MG63 (cell line): ENCODE measurements at regions not wholly inside any gene's neighbourhood (a gene's known extent, or its start where the extent isn't known, plus 50 kb on each side); places are given as distances from the start of the nearest gene placed in this dataset.

Source experiments
- DNase-seq: peaks from one replicate; pipeline ENCODE4 v3.0.0-alpha.2; 2020
- H3K27me3 ChIP-seq: fragments of 250-450 bp; sonication (Bioruptor Pico); 2 replicates; pipeline ENCODE4 v1.5.1; 2020; ENCODE audit warnings: mild to moderate bottlenecking, moderate library complexity
- H3K36me3 ChIP-seq: fragments of 250-450 bp; sonication (Bioruptor Pico); 2 replicates; pipeline ENCODE4 v1.5.1; 2020; ENCODE audit warnings: mild to moderate bottlenecking, moderate library complexity
- H3K4me3 ChIP-seq: fragments of 250-450 bp; sonication (Bioruptor Pico); 2 replicates; pipeline ENCODE4 v1.5.1; 2020; ENCODE audit warnings: mild to moderate bottlenecking, moderate library complexity
- H3K9me3 ChIP-seq: fragments of 250-450 bp; sonication (Bioruptor Pico); 2 replicates; pipeline ENCODE4 v1.5.1; 2020; ENCODE audit warnings: mild to moderate bottlenecking, moderate library complexity

DNA sequence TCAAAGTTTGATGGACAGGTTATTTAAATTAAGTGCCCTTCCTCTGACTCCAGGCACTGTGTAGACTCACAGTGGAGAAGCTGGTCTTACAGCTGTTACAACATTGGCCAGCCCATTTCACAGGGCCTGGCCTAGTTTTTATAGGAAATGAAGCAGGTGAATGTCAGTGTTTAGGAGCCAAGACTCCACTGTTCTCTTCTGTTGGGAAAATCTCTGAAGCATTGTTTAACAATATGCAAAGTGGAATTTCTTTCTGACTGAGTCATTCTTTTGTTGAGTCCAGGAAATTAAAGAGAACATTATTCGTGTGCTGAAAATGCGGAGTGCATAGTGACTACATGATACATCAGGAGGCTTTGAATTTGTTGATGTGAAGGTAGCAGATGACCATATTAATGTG lies 64.7 kb downstream of the ARRDC4 start:
- no peak for DNase-seq

DNA sequence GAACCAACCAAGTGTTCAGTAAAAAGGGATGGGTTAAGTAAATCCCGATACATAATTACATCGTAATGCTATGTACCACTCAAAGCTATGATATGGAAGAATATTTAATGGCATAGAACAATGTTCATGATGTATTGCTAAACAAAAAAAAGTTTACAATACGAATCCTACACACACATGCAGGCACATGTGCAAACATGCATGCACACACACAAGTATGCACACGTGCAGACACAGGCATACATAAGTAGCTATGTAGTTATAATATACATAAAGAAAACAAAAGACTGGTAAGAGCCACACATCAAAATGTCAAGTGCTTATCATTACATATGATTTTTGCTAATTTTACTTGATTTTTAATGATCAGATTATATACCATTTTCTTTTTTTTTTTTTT lies 74.2 kb downstream of the ARRDC4 start:
- no peaks in the 10 kb centered on the region for H3K27me3 ChIP-seq
- no peak overlapping the region for H3K4me3 ChIP-seq
- no peaks in the 10 kb centered on the region for H3K9me3 ChIP-seq
- DNase-seq: no peak
- H3K36me3 ChIP-seq: no peaks in the 10 kb centered on the region

More for the DNA sequence above, 64.7 kb downstream of the ARRDC4 start:
- H3K4me3 ChIP-seq: no peak overlapping the region
- H3K36me3 ChIP-seq: no peaks in the 10 kb centered on the region
- no peaks in the 10 kb centered on the region for H3K27me3 ChIP-seq
- H3K9me3 ChIP-seq: no peaks in the 10 kb centered on the region

DNA sequence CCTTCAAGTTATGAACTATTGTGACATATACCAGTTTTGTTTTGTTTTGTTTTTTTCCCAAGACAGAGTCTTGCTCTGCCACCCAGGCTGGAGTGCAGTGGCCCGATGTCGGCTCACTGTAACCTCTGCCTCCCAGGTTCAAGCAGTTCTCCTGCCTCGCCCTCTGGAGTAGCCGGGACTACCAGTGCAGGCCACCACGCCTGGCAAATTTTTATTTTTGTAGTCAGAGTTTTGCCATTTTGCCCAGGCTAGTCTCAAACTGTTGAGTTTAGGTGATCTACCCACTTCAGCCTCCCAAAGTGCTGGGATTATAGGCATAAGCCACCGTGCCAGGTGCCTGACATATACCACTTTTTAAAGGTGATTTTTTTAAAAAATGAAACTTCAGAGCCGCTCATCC lies 74.6 kb downstream of the ARRDC4 start:
- DNase-seq: no peak
- Histone ChIP-seq H3K9me3 (no peaks in the 10 kb centered on the region), H3K27me3 (no peaks in the 10 kb centered on the region), H3K4me3 (no peak overlapping the region), H3K36me3 (no peaks in the 10 kb centered on the region)

DNA sequence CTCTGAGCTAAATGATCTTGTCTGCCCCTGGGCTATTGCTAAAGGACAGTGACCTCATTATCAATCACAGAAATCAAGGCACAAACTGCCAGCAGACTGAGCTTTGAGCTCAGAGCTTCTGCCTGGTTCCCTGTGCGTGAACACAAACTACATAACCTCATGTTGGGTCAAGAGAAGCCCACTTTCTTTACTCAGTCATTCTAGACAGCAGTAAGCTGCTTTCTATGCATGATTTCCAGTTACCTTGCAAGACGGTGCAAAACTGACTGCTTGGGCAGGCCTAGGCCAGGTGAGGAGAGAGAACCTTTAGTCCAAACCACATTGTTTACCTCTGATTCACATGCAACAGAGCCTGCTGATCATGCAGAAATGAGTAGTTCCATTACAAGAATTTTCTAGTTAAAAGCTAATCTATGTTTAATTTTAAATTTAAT lies 75.1 kb downstream of the ARRDC4 start:
- DNase-seq: no peak
- H3K36me3 ChIP-seq: no peaks in the 10 kb centered on the region
- no peaks in the 10 kb centered on the region for H3K9me3 ChIP-seq
- H3K4me3 ChIP-seq: no peak overlapping the region
- H3K27me3 ChIP-seq: no peaks in the 10 kb centered on the region

DNA sequence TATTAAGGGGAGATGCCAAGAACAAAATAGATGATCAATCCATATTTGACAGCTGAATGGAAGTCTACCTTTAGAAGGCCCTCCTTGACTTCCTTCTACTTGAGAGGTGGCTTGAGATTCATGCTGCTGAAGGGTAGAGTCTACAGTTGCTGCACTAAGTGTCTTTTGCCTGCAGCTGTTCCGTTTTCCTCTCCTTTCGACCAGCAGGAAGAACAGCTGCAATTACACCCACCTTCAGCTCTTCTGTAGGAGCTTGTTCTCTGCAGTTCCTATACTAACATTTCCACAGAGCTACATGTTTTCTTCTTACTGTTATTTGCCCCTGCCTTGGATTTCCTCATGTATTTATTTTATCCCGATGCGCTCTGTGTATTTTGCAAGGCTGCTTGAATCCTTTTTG lies 79.1 kb downstream of the ARRDC4 start:
- H3K27me3 ChIP-seq: no peaks in the 10 kb centered on the region
- DNase-seq: no peak
- H3K4me3 ChIP-seq: no peak overlapping the region
- no peaks in the 10 kb centered on the region for H3K36me3 ChIP-seq
- no peaks in the 10 kb centered on the region for H3K9me3 ChIP-seq

DNA sequence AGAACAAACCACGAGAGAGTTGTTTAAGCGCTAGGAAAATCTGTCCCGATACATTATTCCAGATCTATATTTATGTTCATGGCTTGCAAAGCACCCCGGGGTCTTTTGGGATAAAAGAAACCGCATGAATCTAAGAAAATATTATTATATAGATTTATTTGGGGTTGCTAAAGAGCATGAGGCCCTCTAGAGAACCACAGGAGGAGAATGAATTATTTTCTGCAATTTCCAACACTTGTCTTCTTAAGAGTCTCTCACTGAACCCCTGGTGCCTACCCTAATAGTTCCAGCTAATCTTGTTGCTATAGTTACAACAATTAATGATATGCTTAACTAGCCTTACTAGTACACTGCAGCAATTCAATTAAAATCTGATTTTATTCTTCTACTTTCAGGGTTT lies 79.6 kb downstream of the ARRDC4 start:
- H3K27me3 ChIP-seq: no peaks in the 10 kb centered on the region
- H3K9me3 ChIP-seq: no peaks in the 10 kb centered on the region
- no peaks in the 10 kb centered on the region for H3K36me3 ChIP-seq
- no peak for DNase-seq
- no peak overlapping the region for H3K4me3 ChIP-seq

DNA sequence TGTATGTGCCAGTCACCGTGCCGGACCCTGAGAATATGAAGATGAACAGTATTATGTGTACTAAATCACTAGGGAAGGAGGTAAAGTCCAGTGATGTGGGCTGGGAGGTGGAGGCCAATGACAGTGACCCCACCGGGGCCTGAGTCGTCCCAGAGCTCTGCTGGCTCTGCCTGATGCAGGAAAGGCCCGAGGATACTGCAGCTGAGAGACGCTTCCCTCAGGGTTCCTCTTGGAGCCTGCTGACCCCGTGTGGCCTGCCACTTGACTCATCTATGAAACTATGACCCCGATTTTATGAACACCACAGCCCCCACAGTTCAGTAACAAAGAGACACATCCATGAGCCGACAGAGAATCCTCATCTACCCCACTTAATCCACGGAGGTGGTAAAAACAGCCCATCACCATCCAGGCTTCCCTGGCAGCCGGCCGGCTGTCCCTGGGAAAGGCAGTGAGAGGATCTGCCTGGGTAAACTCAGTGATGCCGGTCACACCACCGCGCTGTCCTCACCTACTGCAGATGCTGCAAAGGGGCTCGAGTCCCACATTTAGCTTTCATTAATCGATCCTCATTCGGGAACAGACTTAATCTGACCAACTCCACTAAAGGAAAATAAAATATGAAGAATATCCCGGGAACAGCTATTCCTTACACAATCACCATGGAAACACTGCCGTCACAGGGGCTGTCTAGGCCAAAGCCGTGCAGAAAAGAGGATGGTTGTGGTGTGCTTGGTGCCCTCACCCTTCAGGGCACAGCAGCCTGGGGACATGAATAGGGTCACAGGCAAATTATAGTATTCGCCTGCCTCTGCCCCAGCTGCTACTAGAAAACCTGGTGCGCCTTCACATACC lies 82.9 kb downstream of the ARRDC4 start:
- no peaks in the 10 kb centered on the region for H3K9me3 ChIP-seq
- DNase-seq: no peak
- no peak overlapping the region for H3K4me3 ChIP-seq
- no peaks in the 10 kb centered on the region for H3K36me3 ChIP-seq
- H3K27me3 ChIP-seq: no peaks in the 10 kb centered on the region

DNA sequence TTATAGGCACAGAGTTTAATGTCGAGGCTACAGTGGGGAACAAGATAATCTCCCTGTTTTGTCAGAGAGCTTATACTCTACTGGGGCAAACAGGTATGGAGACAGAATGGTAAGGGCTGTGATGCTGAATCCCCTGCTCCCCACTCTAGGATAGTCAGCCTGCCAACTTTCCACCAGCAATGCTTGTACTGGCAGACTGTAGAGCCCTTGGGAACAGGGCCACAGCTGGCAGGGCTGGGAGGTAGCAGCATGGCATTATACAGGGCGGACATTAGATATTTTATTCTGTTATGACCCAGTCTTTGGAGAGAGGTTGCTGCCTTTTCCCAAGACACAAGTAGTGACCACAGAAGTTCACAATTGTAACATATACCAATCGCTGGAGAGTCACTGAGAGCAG lies 91.2 kb downstream of the ARRDC4 start:
- peaks cover 3% of the 10 kb centered on the region for H3K9me3 ChIP-seq

DNA sequence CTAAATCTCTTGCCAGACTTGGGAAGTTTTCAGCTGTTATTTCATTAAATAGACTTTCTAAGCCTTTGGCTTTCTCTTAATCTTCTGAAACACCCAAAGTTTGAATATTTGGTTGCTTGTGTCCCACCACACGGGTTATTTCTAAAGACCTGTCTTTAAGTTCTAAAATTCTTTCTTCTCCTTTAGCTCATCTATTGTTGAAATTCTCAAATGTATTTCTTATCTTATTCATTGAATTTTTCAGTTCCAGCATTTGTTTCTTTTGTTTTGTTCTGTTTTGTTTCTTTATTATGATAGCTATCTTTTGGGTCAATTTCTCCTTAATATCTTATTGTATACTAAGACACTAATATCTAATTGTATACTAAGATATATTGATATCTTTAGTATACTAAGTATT lies 97.0 kb downstream of the ARRDC4 start:
- Histone ChIP-seq H3K4me3 (no peak overlapping the region), H3K9me3 (peaks cover 7% of the 10 kb centered on the region), H3K27me3 (no peaks in the 10 kb centered on the region), H3K36me3 (no peaks in the 10 kb centered on the region)
- no peak for DNase-seq

More for the DNA sequence above, 91.2 kb downstream of the ARRDC4 start:
- H3K27me3 ChIP-seq: peaks cover 2% of the 10 kb centered on the region; the same call in 1 of the 2 replicates
- no peak for DNase-seq
- H3K36me3 ChIP-seq: no peaks in the 10 kb centered on the region
- no peak overlapping the region for H3K4me3 ChIP-seq

DNA sequence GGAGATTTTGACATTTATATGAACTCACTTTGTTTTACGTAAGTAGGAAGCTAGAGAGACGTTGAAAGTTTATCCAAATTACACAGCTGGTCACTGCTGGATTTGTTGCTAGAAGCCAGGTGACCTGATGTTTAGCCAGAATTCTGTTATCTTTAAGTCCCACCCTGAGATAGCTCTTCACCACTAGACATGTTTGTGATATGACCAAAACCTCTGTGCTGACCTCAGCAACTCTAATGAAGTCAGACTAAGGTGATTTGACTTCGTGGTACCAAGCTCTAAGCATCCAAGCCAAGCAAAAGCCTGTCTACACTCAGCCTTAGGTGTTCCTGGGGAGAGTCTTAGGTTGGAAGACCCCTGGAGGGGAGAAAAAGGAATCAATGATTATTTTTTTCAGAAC lies 102.4 kb downstream of the ARRDC4 start:
- DNase-seq: no peak
- H3K36me3 ChIP-seq: no peaks in the 10 kb centered on the region
- no peaks in the 10 kb centered on the region for H3K27me3 ChIP-seq
- no peaks in the 10 kb centered on the region for H3K9me3 ChIP-seq
- no peak overlapping the region for H3K4me3 ChIP-seq

DNA sequence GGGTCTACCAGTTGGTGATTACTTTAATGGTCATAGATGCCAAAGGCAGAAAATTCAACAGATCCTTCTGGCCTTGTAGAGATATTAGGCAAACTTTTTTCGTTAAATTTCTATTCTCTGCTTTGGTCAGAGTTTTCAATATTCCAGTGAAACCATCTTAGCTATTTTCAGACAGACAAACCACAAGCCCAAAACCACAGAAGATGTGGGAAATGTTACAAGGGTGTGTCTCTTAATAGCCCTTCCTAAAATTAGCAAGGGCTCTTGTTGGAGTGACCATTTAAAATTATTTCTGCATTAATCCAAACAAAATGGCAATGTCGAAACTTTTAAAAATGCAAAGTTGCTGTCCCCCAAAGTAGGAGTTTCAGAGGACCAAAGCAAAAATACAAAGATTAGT lies 102.8 kb downstream of the ARRDC4 start:
- H3K4me3 ChIP-seq: no peak overlapping the region
- H3K9me3 ChIP-seq: no peaks in the 10 kb centered on the region
- no peaks in the 10 kb centered on the region for H3K36me3 ChIP-seq
- H3K27me3 ChIP-seq: no peaks in the 10 kb centered on the region
- DNase-seq: no peak

DNA sequence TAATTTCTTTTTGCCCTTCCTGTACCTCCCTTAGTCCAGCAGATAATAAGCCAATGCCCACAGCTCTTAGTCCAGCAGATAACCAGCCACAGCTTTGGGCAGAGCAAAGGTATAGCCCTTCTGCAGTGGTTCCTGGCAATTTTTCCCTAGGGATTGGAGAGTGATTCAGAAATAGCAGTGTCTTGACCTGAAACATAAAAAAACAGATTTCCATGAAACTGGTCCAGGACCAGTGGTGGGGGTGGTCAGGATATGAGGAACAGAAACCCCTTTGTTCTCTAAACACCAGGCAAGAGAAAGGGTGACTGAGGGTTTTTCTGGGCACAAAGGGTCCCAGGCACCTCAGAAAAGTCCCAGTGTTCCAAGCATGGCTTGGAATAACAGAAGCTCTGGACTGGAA lies 103.4 kb downstream of the ARRDC4 start:
- no peak for DNase-seq
- no peaks in the 10 kb centered on the region for H3K27me3 ChIP-seq
- H3K36me3 ChIP-seq: no peaks in the 10 kb centered on the region
- H3K4me3 ChIP-seq: no peak overlapping the region
- no peaks in the 10 kb centered on the region for H3K9me3 ChIP-seq

DNA sequence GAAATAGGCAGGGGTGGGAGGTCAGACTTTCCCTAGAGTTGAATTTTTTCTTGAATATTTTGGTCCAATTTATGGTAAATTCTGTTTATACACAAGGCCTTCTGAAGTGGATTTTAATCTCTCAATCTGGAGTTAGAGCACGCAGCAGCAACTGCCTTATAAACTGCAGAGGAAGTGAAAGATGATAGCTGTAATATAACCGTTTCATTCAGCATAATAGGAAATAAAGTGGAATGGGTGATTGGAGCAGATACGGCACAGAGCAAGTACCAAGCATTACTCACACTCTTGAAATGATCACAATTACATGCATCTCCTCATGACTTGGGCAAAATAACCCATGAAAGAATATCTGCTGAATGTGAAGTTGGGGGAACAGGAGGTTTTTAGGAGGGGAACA lies 106.8 kb downstream of the ARRDC4 start:
- no peaks in the 10 kb centered on the region for H3K9me3 ChIP-seq
- no peak for DNase-seq
- no peaks in the 10 kb centered on the region for H3K27me3 ChIP-seq
- H3K4me3 ChIP-seq: no peak overlapping the region
- no peaks in the 10 kb centered on the region for H3K36me3 ChIP-seq

DNA sequence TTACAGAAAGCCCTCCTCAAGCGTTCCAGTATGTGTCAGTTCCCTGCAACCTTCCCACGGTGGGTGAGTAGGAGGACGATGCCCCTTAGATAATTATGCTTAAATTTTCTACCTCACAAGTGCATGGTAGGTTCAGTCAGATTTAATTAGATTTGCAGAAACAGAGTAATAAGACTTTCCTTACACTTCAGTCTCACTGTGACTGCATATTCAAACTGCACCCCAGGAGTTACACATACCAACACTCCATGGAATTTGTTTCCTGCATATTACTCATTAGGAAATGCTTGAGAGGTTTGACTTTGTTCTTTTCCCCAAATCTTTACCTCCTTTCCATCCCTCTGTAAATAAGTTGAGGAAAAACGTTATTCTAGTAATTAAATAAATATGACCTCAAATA lies 108.8 kb downstream of the ARRDC4 start:
- Histone ChIP-seq H3K9me3 (0 out of 2 replicates have a peak, but pooled peaks cover 3% of the 10 kb centered on the region), H3K27me3 (no peaks in the 10 kb centered on the region), H3K4me3 (no peak overlapping the region), H3K36me3 (no peaks in the 10 kb centered on the region)
- no peak for DNase-seq

DNA sequence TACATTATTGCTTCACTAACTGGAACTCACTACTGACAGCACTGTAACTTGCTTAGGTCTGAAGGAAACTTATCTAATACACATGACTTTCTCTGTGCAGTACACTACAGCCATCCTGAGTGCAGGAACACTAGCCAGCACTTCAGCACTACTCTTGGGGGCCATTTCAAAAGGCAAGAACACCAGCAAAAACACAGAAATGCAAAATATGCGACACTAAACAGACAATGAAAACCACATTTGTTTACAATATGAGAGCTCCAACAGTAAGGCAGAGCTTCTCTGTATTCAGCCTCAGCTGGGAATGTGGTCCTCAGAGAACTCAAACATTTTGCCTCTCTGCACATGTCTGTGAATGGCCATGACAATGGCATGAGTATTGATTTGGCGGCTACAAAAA lies 109.6 kb downstream of the ARRDC4 start:
- Histone ChIP-seq H3K4me3 (no peak overlapping the region), H3K9me3 (0 out of 2 replicates have a peak, but pooled peaks cover 3% of the 10 kb centered on the region), H3K36me3 (no peaks in the 10 kb centered on the region), H3K27me3 (no peaks in the 10 kb centered on the region)
- no peak for DNase-seq

DNA sequence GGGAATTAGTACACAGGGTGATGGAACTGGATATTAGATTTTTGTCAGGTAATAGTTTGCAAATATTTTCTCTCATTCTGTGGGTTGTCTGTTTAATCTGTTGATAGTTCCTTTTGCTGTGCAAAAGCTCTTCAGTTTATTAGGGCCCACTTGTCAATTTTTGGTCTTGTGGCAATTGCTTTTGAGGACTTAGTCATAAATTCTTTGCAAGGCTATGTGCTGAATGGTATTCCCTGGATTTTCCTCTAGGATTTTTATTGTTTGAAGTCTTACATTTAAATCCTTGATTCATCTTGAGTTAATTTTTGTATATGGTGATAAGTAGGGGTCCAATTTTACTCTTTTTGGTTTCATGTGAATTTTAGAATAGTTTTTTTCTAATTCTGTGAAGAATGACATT lies 111.3 kb downstream of the ARRDC4 start:
- Histone ChIP-seq H3K27me3 (no peaks in the 10 kb centered on the region), H3K36me3 (no peaks in the 10 kb centered on the region), H3K4me3 (no peak overlapping the region), H3K9me3 (0 out of 2 replicates have a peak, but pooled peaks cover 3% of the 10 kb centered on the region)
- DNase-seq: no peak

DNA sequence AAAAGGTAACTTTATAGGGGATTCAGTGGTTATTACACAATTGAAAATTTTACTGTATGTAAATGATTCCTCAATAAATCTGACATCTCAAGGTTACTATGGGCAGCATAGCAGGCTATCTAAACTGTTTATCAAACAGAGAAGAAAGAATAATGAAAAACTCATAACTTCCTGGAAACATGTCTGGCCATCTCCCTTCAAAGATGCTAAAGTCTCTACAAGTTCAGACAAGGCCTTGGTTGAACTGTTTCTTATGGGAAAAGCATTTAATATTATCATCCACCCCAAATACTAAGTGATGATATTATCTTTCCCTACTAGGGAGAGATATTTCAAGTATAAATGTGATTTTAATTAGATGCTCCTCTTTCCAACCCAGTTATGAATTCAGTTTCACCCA lies 114.9 kb downstream of the ARRDC4 start:
- H3K36me3 ChIP-seq: no peaks in the 10 kb centered on the region
- no peak for DNase-seq

More for the DNA sequence above, 114.9 kb downstream of the ARRDC4 start:
- no peaks in the 10 kb centered on the region for H3K27me3 ChIP-seq
- H3K9me3 ChIP-seq: 0 out of 2 replicates have a peak, but pooled peaks cover 3% of the 10 kb centered on the region
- H3K4me3 ChIP-seq: no peak overlapping the region
